GM13977 (cell line): ENCODE measurements at regions not wholly inside any gene's neighbourhood (a gene's known extent, or its start where the extent isn't known, plus 50 kb on each side); places are given as distances from the start of the nearest gene placed in this dataset.

Experiments used
- DNase-seq: peaks from one replicate; pipeline ENCODE4 v3.0.0; 2012; ENCODE audit warnings: low spot score
- in situ Hi-C: fragments of 300-500 bp; cut with MboI; formaldehyde crosslinking; loops from one replicate; pipeline ENCODE4 v1.12.0; 2022; ENCODE audit warnings: low sequenced_read_pairs, low pct_unique_long_range_greater_than_20kb, mixed read lengths, inconsistent platforms; ENCODE audit not compliant: unreplicated experiment
- TF ChIP-seq, protein P1 (sequence below): IDR thresholded peaks from 2 replicates; pipeline ENCODE4 v1.5.1; 2012; ENCODE audit warnings: mild to moderate bottlenecking, control low read depth; ENCODE audit not compliant: insufficient read depth; ENCODE audit errors: extremely low read depth, missing control alignments

DNA sequence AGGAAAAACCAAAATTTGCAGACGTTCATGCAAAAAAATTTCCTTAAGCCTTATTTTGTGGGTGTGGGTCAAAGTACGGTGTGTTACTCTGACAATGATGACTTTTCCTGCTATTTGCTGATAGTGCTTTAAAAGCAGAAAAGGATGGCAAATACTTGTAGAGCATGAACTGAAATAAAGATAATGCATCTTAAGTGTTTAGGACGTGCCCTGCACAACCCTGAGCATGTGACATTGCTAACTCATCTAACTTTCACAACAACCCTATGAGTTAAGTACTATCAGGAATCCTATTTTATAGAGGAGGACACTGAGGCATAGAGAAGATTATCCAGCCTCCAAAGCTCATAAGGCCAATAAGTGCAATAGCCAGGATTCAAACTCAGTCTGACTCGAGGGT lies 143.3 kb downstream of the RNF152 start:
- TF ChIP-seq, protein P1, sequence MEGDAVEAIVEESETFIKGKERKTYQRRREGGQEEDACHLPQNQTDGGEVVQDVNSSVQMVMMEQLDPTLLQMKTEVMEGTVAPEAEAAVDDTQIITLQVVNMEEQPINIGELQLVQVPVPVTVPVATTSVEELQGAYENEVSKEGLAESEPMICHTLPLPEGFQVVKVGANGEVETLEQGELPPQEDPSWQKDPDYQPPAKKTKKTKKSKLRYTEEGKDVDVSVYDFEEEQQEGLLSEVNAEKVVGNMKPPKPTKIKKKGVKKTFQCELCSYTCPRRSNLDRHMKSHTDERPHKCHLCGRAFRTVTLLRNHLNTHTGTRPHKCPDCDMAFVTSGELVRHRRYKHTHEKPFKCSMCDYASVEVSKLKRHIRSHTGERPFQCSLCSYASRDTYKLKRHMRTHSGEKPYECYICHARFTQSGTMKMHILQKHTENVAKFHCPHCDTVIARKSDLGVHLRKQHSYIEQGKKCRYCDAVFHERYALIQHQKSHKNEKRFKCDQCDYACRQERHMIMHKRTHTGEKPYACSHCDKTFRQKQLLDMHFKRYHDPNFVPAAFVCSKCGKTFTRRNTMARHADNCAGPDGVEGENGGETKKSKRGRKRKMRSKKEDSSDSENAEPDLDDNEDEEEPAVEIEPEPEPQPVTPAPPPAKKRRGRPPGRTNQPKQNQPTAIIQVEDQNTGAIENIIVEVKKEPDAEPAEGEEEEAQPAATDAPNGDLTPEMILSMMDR: no peak
- in situ Hi-C loops: no loop called here

DNA sequence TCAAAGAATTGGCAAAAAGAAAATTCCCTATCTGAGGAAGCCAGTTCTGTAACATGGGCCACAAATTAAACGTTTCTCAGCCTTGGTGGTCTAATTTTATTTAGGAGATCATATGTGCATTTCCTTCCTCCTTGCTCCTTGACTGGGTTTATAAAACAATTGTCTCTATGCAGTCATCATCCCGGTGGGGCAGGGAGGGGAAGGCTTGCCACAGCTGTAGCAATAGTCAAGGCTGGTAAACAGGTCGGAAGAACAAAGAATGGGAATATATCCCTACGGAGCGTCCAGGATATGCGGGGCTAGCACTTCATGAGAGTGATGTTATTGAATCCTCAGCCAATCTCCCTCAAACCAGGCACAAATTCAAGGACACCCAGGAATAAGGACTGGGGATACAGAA lies 143.8 kb downstream of the RNF152 start:
- TF ChIP-seq, protein P1: no peak
- in situ Hi-C loops: no loop called here
- DNase-seq: no peak

More for the DNA sequence above, 143.3 kb downstream of the RNF152 start:
- no peak for DNase-seq

DNA sequence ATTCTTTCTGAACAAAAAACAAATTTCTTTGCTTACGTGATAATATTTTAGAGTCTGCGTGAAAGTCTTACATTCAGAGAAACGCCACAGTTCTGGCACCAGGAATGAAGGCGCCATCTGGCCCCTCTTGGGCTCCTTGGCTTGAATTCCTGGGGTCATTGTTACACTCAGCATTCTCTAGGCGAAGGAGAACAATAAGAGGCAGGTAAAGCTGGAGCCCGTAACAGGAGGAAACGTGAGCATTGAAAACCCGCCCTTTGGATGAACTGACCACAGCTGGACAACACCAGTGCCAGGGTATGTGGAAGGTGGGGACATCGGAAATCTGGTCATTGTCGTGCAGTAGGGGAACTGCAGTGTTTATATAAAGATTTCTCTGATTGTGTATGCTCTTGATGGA lies 144.8 kb downstream of the RNF152 start:
- TF ChIP-seq, protein P1: no peak
- no peak for DNase-seq
- in situ Hi-C loops: no loop called here

DNA sequence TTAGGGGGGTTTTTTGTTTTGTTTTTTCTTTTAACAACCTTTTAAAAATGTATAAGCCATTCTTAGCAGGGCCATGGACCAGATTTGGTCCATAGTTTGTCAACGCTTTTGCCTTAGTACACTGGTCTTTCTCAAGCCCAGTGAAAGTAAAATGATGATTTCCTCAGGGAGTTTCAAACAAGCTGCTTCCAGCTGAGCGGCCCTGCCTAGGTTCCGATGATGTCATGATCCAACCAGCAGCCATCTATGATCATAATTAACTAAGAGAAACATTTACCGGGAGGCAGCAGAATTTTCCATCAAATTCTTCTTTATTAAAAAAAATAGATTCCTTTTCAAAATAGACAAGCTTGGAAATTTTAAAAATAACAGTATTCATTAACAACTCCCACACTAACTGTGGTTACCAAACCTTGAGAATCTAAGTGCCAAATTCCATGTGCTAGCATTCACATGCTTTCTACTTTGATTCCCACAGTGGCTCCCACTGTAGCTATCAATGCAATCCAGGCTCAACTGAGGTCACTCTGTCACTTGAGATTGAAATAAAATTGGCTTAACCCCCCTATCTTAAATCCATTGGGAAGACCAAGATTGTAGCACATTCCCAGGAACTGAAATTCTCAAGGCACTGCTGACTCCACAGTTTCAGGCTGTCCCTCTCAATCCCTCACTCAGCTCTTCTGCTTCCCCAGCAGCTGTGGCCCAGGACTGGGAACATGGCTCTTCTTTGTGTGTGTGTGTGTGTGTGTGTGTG lies 148.9 kb downstream of the RNF152 start:
- no peak for DNase-seq
- in situ Hi-C loops: no loop called here
- TF ChIP-seq, protein P1: no peak

DNA sequence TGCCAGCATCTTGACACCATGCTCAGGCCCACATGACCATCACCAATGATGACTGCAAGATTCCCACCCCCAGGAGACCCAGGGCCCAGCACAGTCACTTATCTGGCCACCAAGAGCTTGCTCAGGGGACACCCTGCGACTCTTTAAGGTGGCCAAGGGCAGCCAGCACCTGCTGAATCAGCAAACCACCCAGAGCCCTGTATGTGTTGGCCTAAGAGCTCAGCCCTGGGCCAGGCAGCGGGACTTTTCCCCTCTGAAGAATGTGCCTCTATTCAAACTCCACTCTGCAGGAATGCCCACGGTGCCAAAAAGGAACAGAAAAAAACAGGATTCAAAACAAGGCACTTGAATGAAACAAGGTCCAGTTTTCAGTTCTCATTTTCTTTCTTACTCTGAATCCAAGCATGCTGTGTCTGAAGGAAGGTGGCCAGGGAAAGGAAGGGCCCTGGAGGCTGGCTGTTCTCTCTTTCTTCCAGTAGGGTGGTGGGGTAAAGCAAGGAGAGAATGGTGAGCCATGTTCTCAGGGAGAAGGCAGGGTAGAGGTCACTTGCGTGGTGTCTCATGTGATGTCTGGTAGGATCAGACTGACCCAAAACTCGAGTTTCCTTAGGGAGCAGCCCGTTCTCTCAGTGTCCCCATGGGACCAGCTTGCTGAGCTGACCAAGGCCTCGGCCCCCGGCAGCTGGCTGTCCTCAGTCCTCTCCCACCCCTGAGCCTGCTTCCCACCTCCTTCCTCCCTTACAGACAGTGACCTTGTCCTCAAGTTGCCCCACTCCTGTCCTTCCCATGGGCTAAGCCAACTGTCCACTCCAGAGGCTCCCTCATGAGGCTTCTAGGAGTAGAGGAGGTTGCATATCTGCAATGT lies 150.0 kb downstream of the RNF152 start:
- TF ChIP-seq, protein P1: no peak
- in situ Hi-C loops: no loop called here
- DNase-seq: no peak

DNA sequence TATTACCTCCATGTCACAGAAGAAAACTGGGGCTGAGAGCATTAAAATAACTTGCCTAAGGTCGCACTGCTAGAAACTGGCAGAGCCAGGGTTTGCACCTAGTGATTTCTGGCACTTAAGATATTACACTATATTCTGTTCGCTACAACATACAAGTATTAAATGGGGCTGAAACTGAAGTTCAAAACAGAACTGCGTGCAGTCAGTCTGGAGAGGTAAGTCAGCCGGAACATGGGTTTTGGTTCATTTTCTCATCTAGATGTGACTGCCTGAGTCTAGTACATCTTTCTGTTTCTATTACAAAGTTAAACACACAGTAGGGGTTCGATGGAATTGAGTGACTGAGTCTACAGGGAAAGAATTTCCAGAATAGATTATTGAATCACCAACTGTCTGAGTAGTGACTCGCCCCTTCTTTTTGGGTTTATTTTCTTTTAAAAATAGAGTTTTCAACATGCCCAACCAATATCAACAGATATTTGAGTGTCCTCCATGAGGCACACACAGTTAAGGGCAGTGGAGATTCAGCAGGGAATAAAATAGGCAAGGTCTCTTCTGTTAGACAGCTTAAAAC lies 150.8 kb downstream of the RNF152 start:
- TF ChIP-seq, protein P1: no peak
- in situ Hi-C loops: no loop called here
- no peak for DNase-seq
